Smooth muscle cell (in vitro differentiated cells): ENCODE measurements at regions not wholly inside any gene's neighbourhood (a gene's known extent, or its start where the extent isn't known, plus 50 kb on each side); places are given as distances from the start of the nearest gene placed in this dataset.

ENCODE experiments used
- DNase-seq: peaks from one replicate; lab custom pipeline; 2025; ENCODE audit not compliant: unreplicated experiment; lab: John Stamatoyannopoulos, UW
- H2AFZ ChIP-seq: fragments of 200-600 bp; sonication (generic); 2 replicates; pipeline ENCODE4 v1.6.0; 2016; ENCODE audit warnings: antibody characterized with exemption, low read depth, mild to moderate bottlenecking
- H3F3A ChIP-seq: fragments of 200-600 bp; sonication (generic); 2 replicates; pipeline ENCODE4 v1.6.0; 2017; ENCODE audit warnings: antibody characterized with exemption, low read depth
- H3K27ac ChIP-seq: fragments of 200-600 bp; sonication (generic); 2 replicates; pipeline ENCODE4 v1.5.1; 2016; ENCODE audit warnings: low read depth, mild to moderate bottlenecking
- H3K27me3 ChIP-seq: fragments of 200-600 bp; sonication (generic); 2 replicates; pipeline ENCODE4 v1.6.1; 2016; ENCODE audit warnings: low read depth, mild to moderate bottlenecking
- H3K36me3 ChIP-seq: fragments of 200-600 bp; sonication (generic); 2 replicates; pipeline ENCODE4 v1.5.1; 2016; ENCODE audit warnings: low read depth
- H3K4me1 ChIP-seq: fragments of 200-600 bp; sonication (generic); 2 replicates; pipeline ENCODE4 v1.5.1; 2016; ENCODE audit warnings: low read depth
- H3K4me2 ChIP-seq: fragments of 200-600 bp; sonication (generic); 2 replicates; pipeline ENCODE4 v1.6.0; 2016; ENCODE audit warnings: mild to moderate bottlenecking
- H3K4me3 ChIP-seq: fragments of 200-600 bp; sonication (generic); 2 replicates; pipeline ENCODE4 v1.5.1; 2016; ENCODE audit warnings: mild to moderate bottlenecking
- H3K79me2 ChIP-seq: fragments of 200-600 bp; sonication (generic); 2 replicates; pipeline ENCODE4 v1.6.0; 2016; ENCODE audit warnings: low read depth, mild to moderate bottlenecking
- H3K9ac ChIP-seq: fragments of 200-600 bp; sonication (generic); 2 replicates; pipeline ENCODE4 v1.6.0; 2016; ENCODE audit warnings: low read depth
- H3K9me3 ChIP-seq: fragments of 200-600 bp; sonication (generic); replicated peaks from 2 replicates; pipeline ENCODE4 v1.5.1; 2016; ENCODE audit warnings: low read depth
- H4K20me1 ChIP-seq: fragments of 200-600 bp; sonication (generic); 2 replicates; pipeline ENCODE4 v1.6.0; 2016; ENCODE audit warnings: low read depth
- CTCF ChIP-seq: fragments of 200-600 bp; sonication (generic); IDR thresholded peaks from 2 replicates; pipeline ENCODE4 v1.5.1; 2017; ENCODE audit warnings: borderline replicate concordance, mild to moderate bottlenecking, antibody characterized with exemption; ENCODE audit not compliant: insufficient read depth, poor library complexity, severe bottlenecking
- WGBS: methylation state at CpG from one replicate; pipeline ENCODE4 v1.1.7; 2016; ENCODE audit warnings: low lambda C conversion rate; 5-methylcytosine and 5-hydroxymethylcytosine counted together

- no peak for TF ChIP-seq CTCF
- DNase-seq = no peak
Measured at GRCh38 chr4:126564283-126564854, 1068.4 kb upstream of the INTU start.

GRCh38 chr4:126568652-126569570, 1063.8 kb upstream of the INTU start:
- no peak overlapping the region for H3K4me3 ChIP-seq
- peak overlapping the region; percentile 53 for H2AFZ ChIP-seq
- no peaks in the 10 kb centered on the region for H3F3A ChIP-seq
- H3K9me3 ChIP-seq = no peaks in the 10 kb centered on the region
- peaks cover 12% of the 10 kb centered on the region for H3K4me1 ChIP-seq
- no peak for TF ChIP-seq CTCF
- no peak overlapping the region for H3K9ac ChIP-seq
- no peak for DNase-seq
- H3K27me3 ChIP-seq = no peaks in the 10 kb centered on the region
- H3K27ac ChIP-seq = no peak overlapping the region
- H3K4me2 ChIP-seq = peak overlapping the region; percentile 15
- no peaks in the 10 kb centered on the region for H3K36me3 ChIP-seq
- no peaks in the 10 kb centered on the region for H3K79me2 ChIP-seq
- H4K20me1 ChIP-seq = no peaks in the 10 kb centered on the region
- WGBS = 55% methylated on average over 7 of the region's 7 CpGs

More at GRCh38 chr4:126564283-126564854, 1068.4 kb upstream of the INTU start:
- no peak overlapping the region for H3K4me3 ChIP-seq
- 84% methylated on average over 5 of the region's 5 CpGs for WGBS
- H3K9me3 ChIP-seq = no peaks in the 10 kb centered on the region
- no peaks in the 10 kb centered on the region for H4K20me1 ChIP-seq
- no peaks in the 10 kb centered on the region for H3K79me2 ChIP-seq
- H2AFZ ChIP-seq = no peak overlapping the region
- no peak overlapping the region for H3K9ac ChIP-seq
- no peaks in the 10 kb centered on the region for H3K36me3 ChIP-seq
- H3K27me3 ChIP-seq = no peaks in the 10 kb centered on the region
- no peak overlapping the region for H3K4me2 ChIP-seq
- no peaks in the 10 kb centered on the region for H3F3A ChIP-seq
- H3K27ac ChIP-seq = no peak overlapping the region
- peaks cover 10% of the 10 kb centered on the region for H3K4me1 ChIP-seq

- no peak overlapping the region for H3K4me2 ChIP-seq
- H3K4me1 ChIP-seq = peaks cover 12% of the 10 kb centered on the region
- no peaks in the 10 kb centered on the region for H3K27me3 ChIP-seq
- no peaks in the 10 kb centered on the region for H3K36me3 ChIP-seq
- no peak for TF ChIP-seq CTCF
- H4K20me1 ChIP-seq = no peaks in the 10 kb centered on the region
- H3K9me3 ChIP-seq = no peaks in the 10 kb centered on the region
- 60% methylated on average over 2 of the region's 2 CpGs for WGBS
- H3K27ac ChIP-seq = no peak overlapping the region
- H3K9ac ChIP-seq = no peak overlapping the region
- no peaks in the 10 kb centered on the region for H3K79me2 ChIP-seq
- H3F3A ChIP-seq = no peaks in the 10 kb centered on the region
- DNase-seq = no peak
- no peak overlapping the region for H2AFZ ChIP-seq
- no peak overlapping the region for H3K4me3 ChIP-seq
Measured at GRCh38 chr4:126572264-126572663, 1060.5 kb upstream of the INTU start.

GRCh38 chr4:126582737-126583136, 1050.0 kb upstream of the INTU start:
- no peak overlapping the region for H3K27ac ChIP-seq
- H3K4me2 ChIP-seq = no peak overlapping the region
- peaks cover 11% of the 10 kb centered on the region for H3K9me3 ChIP-seq
- no peaks in the 10 kb centered on the region for H3K27me3 ChIP-seq
- no peaks in the 10 kb centered on the region for H3K4me1 ChIP-seq
- no peak for DNase-seq
- H3F3A ChIP-seq = no peaks in the 10 kb centered on the region
- H3K4me3 ChIP-seq = no peak overlapping the region
- no peak overlapping the region for H2AFZ ChIP-seq
- H3K79me2 ChIP-seq = no peaks in the 10 kb centered on the region
- WGBS = 87% methylated on average over 2 of the region's 2 CpGs
- TF ChIP-seq CTCF = no peak
- no peak overlapping the region for H3K9ac ChIP-seq
- H3K36me3 ChIP-seq = no peaks in the 10 kb centered on the region
- H4K20me1 ChIP-seq = no peaks in the 10 kb centered on the region
